MM.1S (cell line): ENCODE measurements at regions not wholly inside any gene's neighbourhood (a gene's known extent, or its start where the extent isn't known, plus 50 kb on each side); places are given as distances from the start of the nearest gene placed in this dataset.

ENCODE experiments used
- DNase-seq: peaks from one replicate; pipeline ENCODE4 v3.0.0-alpha.2; 2015
- H2AFZ ChIP-seq: fragments of 300-600 bp; sonication (generic); 2 replicates; pipeline ENCODE4 v1.6.0; 2016; ENCODE audit warnings: antibody characterized with exemption, low read length
- H3F3A ChIP-seq: fragments of 300-600 bp; sonication (generic); 2 replicates; pipeline ENCODE4 v1.6.1; 2016; ENCODE audit warnings: mild to moderate bottlenecking, antibody characterized with exemption, low read length, moderate library complexity, mixed read lengths; ENCODE audit not compliant: insufficient read depth
- H3K27ac ChIP-seq: fragments of 300-600 bp; sonication (generic); 2 replicates; pipeline ENCODE4 v1.5.1; 2016; ENCODE audit warnings: mild to moderate bottlenecking, low read length
- H3K27me3 ChIP-seq: fragments of 300-600 bp; sonication (generic); replicated peaks from 2 replicates; pipeline ENCODE4 v1.6.0; 2016; ENCODE audit warnings: low read length; ENCODE audit not compliant: insufficient read depth
- H3K36me3 ChIP-seq: fragments of 300-600 bp; sonication (generic); replicated peaks from 2 replicates; pipeline ENCODE4 v1.6.1; 2016; ENCODE audit warnings: mild to moderate bottlenecking, low read length, mixed read lengths; ENCODE audit not compliant: insufficient read depth
- H3K4me1 ChIP-seq: fragments of 300-600 bp; sonication (generic); 2 replicates; pipeline ENCODE4 v1.6.1; 2016; ENCODE audit warnings: low read length, mixed read lengths
- H3K4me2 ChIP-seq: fragments of 300-600 bp; sonication (generic); 2 replicates; pipeline ENCODE4 v1.6.0; 2016; ENCODE audit warnings: low read depth, low read length
- H3K4me3 ChIP-seq: fragments of 300-600 bp; sonication (generic); 2 replicates; pipeline ENCODE4 v1.5.1; 2016; ENCODE audit warnings: low read length, mixed read lengths
- H3K79me2 ChIP-seq: fragments of 300-600 bp; sonication (generic); 2 replicates; pipeline ENCODE4 v1.6.1; 2016; ENCODE audit warnings: mixed run types, low read length, mixed read lengths
- H3K9ac ChIP-seq: fragments of 300-600 bp; sonication (generic); 2 replicates; pipeline ENCODE4 v1.6.1; 2016; ENCODE audit warnings: low read length, mixed read lengths
- H3K9me2 ChIP-seq: fragments of 300-600 bp; sonication (generic); replicated peaks from 2 replicates; pipeline ENCODE4 v1.6.1; 2016; ENCODE audit warnings: mild to moderate bottlenecking, low read length, mixed read lengths; ENCODE audit not compliant: insufficient read depth
- H3K9me3 ChIP-seq: fragments of 300-600 bp; sonication (generic); replicated peaks from 2 replicates; pipeline ENCODE4 v1.6.1; 2016; ENCODE audit warnings: mild to moderate bottlenecking, low read length, mixed read lengths; ENCODE audit not compliant: insufficient read depth
- H4K20me1 ChIP-seq: fragments of 300-600 bp; sonication (generic); 2 replicates; pipeline ENCODE4 v1.6.1; 2016; ENCODE audit warnings: mild to moderate bottlenecking, low read length, moderate library complexity, mixed read lengths; ENCODE audit not compliant: insufficient read depth
- EZH2 ChIP-seq: fragments of 300-600 bp; sonication (generic); optimal IDR thresholded peaks from 2 replicates; pipeline ENCODE3; 2017; ENCODE audit warnings: low read depth, mild to moderate bottlenecking, antibody characterized with exemption, low read length, mixed read lengths
- EZH2phosphoT487 ChIP-seq: fragments of 300-600 bp; sonication (generic); IDR thresholded peaks from 2 replicates; pipeline ENCODE4 v1.6.1; 2018; ENCODE audit warnings: antibody characterized with exemption, low read length
- TF ChIP-seq, protein P1 (sequence below): fragments of 300-600 bp; sonication (generic); IDR thresholded peaks from 2 replicates; pipeline ENCODE4 v1.5.1; 2016; ENCODE audit warnings: antibody characterized with exemption, low read length, mixed read lengths

DNA sequence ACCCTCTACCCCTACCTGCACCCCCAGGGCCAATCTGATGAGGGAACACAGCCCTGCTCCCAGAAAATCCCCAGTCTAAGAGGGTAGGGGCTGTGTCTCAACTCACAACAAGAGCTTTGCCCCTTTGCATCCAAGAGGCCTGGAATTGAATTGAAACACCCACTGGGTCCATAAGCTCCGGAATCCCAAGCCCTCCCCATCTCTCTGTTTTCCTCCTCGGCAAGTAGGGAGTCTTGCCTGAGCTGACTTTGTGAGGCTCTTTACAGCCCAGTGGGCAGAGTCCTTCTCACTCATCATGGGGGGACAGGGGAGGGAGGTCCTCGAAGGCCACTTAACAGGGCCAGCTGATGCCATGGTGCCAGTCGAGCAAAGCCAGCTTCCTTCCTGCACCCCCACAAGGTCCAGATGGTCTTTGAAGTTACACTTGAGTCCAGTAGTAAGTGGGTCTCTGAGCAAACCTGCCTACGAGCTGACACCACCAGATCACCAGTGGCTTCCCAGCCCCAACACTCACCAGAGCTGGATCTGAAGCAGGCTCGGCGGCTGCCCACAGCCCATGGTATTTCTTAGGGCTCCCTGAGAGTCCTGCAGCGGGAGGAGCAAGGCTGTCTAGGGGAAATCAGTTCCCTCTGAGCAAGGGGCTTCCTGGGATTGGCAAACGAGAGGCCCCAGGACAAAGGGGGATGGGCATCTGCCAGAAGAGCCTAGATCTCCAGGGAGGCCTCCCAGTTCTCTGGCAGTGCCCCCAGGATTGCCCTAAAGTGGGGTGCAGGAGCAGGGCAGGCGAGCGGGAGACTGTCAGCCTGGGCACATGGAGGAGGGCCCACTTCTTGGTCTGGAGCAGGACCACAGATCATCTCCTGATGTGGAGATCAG, 144.5 kb downstream of the VEGFA start:
- TF ChIP-seq EZH2 = no peak
- TF ChIP-seq, protein P1, sequence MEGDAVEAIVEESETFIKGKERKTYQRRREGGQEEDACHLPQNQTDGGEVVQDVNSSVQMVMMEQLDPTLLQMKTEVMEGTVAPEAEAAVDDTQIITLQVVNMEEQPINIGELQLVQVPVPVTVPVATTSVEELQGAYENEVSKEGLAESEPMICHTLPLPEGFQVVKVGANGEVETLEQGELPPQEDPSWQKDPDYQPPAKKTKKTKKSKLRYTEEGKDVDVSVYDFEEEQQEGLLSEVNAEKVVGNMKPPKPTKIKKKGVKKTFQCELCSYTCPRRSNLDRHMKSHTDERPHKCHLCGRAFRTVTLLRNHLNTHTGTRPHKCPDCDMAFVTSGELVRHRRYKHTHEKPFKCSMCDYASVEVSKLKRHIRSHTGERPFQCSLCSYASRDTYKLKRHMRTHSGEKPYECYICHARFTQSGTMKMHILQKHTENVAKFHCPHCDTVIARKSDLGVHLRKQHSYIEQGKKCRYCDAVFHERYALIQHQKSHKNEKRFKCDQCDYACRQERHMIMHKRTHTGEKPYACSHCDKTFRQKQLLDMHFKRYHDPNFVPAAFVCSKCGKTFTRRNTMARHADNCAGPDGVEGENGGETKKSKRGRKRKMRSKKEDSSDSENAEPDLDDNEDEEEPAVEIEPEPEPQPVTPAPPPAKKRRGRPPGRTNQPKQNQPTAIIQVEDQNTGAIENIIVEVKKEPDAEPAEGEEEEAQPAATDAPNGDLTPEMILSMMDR = no peak
- no peak for TF ChIP-seq EZH2phosphoT487
- H3K79me2 ChIP-seq = no peaks in the 10 kb centered on the region
- no peaks in the 10 kb centered on the region for H3K4me1 ChIP-seq
- no peaks in the 10 kb centered on the region for H3F3A ChIP-seq
- no peak overlapping the region for H3K27ac ChIP-seq
- H3K4me3 ChIP-seq = no peak overlapping the region
- H3K9ac ChIP-seq = no peak overlapping the region
- no peaks in the 10 kb centered on the region for H3K9me2 ChIP-seq
- no peaks in the 10 kb centered on the region for H3K36me3 ChIP-seq
- no peaks in the 10 kb centered on the region for H3K9me3 ChIP-seq
- H4K20me1 ChIP-seq = no peaks in the 10 kb centered on the region
- DNase-seq = no peak
- no peak overlapping the region for H2AFZ ChIP-seq
- no peak overlapping the region for H3K4me2 ChIP-seq
- no peaks in the 10 kb centered on the region for H3K27me3 ChIP-seq

DNA sequence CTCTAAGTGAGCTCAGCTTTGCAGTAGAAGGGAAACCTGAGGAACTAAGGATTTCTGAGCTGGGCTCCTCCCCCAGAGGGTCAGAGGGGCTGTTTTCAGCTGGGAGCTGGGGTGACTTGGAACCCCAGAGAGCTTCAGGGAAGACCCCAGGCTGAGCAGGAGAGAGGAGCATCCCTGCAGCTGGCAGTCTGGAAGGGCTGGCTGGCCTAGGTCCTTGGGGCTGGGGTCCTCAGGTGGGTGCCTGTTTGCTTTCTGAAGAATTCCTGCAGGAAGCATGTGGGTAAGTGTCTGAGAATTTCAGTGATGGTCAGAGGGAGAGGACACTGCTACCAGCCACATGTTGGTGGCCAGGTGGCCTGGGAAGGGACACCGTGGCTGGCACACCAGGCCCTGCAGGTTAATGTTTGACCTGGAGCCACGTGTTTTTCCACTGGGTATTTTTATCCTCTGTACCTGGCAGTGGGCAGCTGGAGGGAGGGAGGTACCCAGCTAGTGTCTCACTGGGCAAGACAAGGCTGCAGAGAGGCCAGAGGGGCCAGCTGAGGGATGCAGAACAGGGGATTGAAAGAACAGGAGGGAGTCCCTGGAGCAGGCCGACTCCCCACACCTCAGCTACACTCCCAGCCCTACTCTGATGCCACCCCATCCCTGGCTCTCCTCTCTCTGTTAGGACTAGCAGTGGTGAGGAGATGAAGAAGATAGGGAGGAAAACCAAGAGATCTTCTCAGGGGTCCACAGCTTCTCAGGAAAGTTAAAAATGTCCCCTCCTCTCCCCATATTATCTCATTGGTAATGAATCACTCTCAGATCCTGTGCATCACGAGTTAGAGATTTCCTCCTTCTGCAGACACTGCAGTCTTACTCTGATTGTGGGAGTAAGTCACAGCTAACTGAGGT, 143.6 kb downstream of the VEGFA start:
- Histone ChIP-seq H3K27me3 (no peaks in the 10 kb centered on the region), H3K9me3 (no peaks in the 10 kb centered on the region), H4K20me1 (no peaks in the 10 kb centered on the region), H3K79me2 (no peaks in the 10 kb centered on the region), H2AFZ (no peak overlapping the region), H3K4me1 (no peaks in the 10 kb centered on the region), H3K27ac (no peak overlapping the region), H3K9ac (no peak overlapping the region), H3K9me2 (no peaks in the 10 kb centered on the region), H3K36me3 (no peaks in the 10 kb centered on the region), H3F3A (no peaks in the 10 kb centered on the region), H3K4me2 (no peak overlapping the region), H3K4me3 (no peak overlapping the region)
- DNase-seq = no peak
- no peak for TF ChIP-seq EZH2phosphoT487
- TF ChIP-seq, protein P1 = no peak
- no peak for TF ChIP-seq EZH2

DNA sequence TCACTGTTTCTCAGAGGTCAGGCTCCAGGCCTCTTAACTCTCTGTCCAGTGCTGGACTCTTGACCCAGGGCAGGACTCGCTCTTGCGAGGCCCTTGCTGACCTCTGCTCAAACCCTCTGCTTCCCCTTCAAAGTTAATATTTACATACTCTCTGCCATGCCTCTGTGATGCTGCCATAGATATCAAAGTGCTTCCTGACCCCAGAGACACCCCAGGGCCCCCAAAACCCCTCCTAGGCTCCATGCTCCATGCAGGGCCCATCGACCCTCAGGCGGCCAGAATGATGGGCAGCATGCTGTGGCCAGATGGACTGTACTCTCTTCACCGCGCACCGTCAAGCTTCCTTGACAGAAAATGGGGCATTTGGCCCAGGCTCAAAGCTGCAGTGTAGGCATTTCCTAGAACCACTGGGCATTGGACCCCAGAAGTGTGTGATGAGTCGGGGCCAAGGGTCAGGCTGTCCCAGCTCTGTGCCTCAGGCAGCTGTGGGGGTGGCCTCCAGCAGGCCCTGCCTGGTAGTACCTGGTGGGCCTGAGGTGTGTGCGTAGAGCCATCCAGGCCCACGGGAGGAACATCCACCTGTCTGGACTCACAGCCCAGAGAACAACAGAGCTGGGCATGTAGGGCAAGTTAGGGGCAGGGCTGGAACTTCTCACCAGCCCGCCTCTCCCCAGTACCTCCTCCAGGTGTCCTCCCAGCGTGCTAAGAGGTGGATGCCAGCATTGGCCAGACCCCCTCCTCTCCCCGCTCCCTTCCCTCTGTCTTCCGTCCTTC, 142.8 kb downstream of the VEGFA start:
- Histone ChIP-seq H3K4me3 (no peak overlapping the region), H3K9ac (no peak overlapping the region), H4K20me1 (no peaks in the 10 kb centered on the region), H3K27me3 (no peaks in the 10 kb centered on the region), H3K9me3 (no peaks in the 10 kb centered on the region), H2AFZ (no peak overlapping the region), H3F3A (no peaks in the 10 kb centered on the region), H3K36me3 (no peaks in the 10 kb centered on the region), H3K4me2 (no peak overlapping the region), H3K79me2 (no peaks in the 10 kb centered on the region), H3K9me2 (no peaks in the 10 kb centered on the region), H3K27ac (no peak overlapping the region), H3K4me1 (no peaks in the 10 kb centered on the region)
- TF ChIP-seq, protein P1 = no peak
- no peak for TF ChIP-seq EZH2
- no peak for DNase-seq
